ENCODE measurements at regions not wholly inside any gene's neighbourhood (a gene's known extent, or its start where the extent isn't known, plus 50 kb on each side); places are given as distances from the start of the nearest gene placed in this dataset.

GRCh38 chrX:95754411-95754810 lies 930.2 kb upstream of the DIAPH2 start:
- WGBS = 73% methylated on average over 3 of the region's 3 CpGs

GRCh38 chrX:95760356-95760755 lies 924.3 kb upstream of the DIAPH2 start:
- H3K9me3 ChIP-seq (ENCODE audit: control insufficient read depth in 4 of 4, low read length in 3 of 4) = no peaks in the 10 kb centered on the region
- no peak overlapping the region for H3K4me3 ChIP-seq (ENCODE audit: low read depth in 1 of 3, low read length in 3 of 3)
- no peaks in the 10 kb centered on the region for H3K4me1 ChIP-seq (ENCODE audit: control insufficient read depth in 4 of 4, insufficient read depth in 4 of 4, low read length in 3 of 4)
- H3K27me3 ChIP-seq (ENCODE audit: control insufficient read depth in 4 of 4, insufficient read depth in 4 of 4, low read length in 3 of 4) = no peaks in the 10 kb centered on the region
- H3K36me3 ChIP-seq (ENCODE audit: control insufficient read depth in 4 of 4, insufficient read depth in 3 of 4, low read depth in 1 of 4, low read length in 3 of 4) = no peaks in the 10 kb centered on the region
- no peak overlapping the region for H3K9ac ChIP-seq (ENCODE audit: low read depth in 1 of 2, low read length in 2 of 2)
- no peak overlapping the region for H3K27ac ChIP-seq (ENCODE audit: low read depth in 1 of 2, low read length in 2 of 2)
- 60% methylated on average over 3 of the region's 3 CpGs for WGBS
- DNase-seq (ENCODE audit: low spot score) = no peak
- TF ChIP-seq GABPA (IDR thresholded peaks at IDR 0.05 in 1 of 2, conservative IDR thresholded peaks at IDR 0.05 in 1 of 2) = no peak
- TF ChIP-seq EGR1 (IDR thresholded peaks at IDR 0.05; ENCODE audit: low read depth in 2 of 2) = no peak
- no peak for TF ChIP-seq JUND (IDR thresholded peaks at IDR 0.05)
- no peak for TF ChIP-seq FOXA2 (IDR thresholded peaks at IDR 0.05)
- TF ChIP-seq HNF4A (conservative IDR thresholded peaks at IDR 0.05) = no peak
- TF ChIP-seq TAF1 (conservative IDR thresholded peaks at IDR 0.05) = no peak
- no peak for TF ChIP-seq NR2F2 (IDR thresholded peaks at IDR 0.05)
- TF ChIP-seq, protein P1, sequence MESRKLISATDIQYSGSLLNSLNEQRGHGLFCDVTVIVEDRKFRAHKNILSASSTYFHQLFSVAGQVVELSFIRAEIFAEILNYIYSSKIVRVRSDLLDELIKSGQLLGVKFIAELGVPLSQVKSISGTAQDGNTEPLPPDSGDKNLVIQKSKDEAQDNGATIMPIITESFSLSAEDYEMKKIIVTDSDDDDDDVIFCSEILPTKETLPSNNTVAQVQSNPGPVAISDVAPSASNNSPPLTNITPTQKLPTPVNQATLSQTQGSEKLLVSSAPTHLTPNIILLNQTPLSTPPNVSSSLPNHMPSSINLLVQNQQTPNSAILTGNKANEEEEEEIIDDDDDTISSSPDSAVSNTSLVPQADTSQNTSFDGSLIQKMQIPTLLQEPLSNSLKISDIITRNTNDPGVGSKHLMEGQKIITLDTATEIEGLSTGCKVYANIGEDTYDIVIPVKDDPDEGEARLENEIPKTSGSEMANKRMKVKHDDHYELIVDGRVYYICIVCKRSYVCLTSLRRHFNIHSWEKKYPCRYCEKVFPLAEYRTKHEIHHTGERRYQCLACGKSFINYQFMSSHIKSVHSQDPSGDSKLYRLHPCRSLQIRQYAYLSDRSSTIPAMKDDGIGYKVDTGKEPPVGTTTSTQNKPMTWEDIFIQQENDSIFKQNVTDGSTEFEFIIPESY (IDR thresholded peaks at IDR 0.05) = no peak
- TF ChIP-seq YY1 (IDR thresholded peaks at IDR 0.05) = no peak
- TF ChIP-seq HNF4G (IDR thresholded peaks at IDR 0.05) = no peak
- TF ChIP-seq RAD21 (IDR thresholded peaks at IDR 0.05) = no peak
- no peak for TF ChIP-seq REST (IDR thresholded peaks at IDR 0.05)

More at GRCh38 chrX:95754411-95754810, 930.2 kb upstream of the DIAPH2 start:
- Histone ChIP-seq H3K27ac (ENCODE audit: low read depth in 1 of 2, low read length in 2 of 2) (no peak overlapping the region), H3K9ac (ENCODE audit: low read depth in 1 of 2, low read length in 2 of 2) (no peak overlapping the region), H3K27me3 (ENCODE audit: control insufficient read depth in 4 of 4, insufficient read depth in 4 of 4, low read length in 3 of 4) (no peaks in the 10 kb centered on the region), H3K36me3 (ENCODE audit: control insufficient read depth in 4 of 4, insufficient read depth in 3 of 4, low read depth in 1 of 4, low read length in 3 of 4) (no peaks in the 10 kb centered on the region), H3K4me1 (ENCODE audit: control insufficient read depth in 4 of 4, insufficient read depth in 4 of 4, low read length in 3 of 4) (no peaks in the 10 kb centered on the region), H3K4me3 (ENCODE audit: low read depth in 1 of 3, low read length in 3 of 3) (no peak overlapping the region), H3K9me3 (ENCODE audit: control insufficient read depth in 4 of 4, low read length in 3 of 4) (no peaks in the 10 kb centered on the region)
- no peak for DNase-seq (ENCODE audit: low spot score)
- TF ChIP-seq NR2F2 (IDR thresholded peaks at IDR 0.05) (no peak), FOXA2 (IDR thresholded peaks at IDR 0.05) (no peak), REST (IDR thresholded peaks at IDR 0.05) (no peak), SP1 (IDR thresholded peaks at IDR 0.05) (no peak), RXRA (IDR thresholded peaks at IDR 0.05) (no peak), HNF4G (IDR thresholded peaks at IDR 0.05) (no peak), TAF1 (conservative IDR thresholded peaks at IDR 0.05) (no peak), RAD21 (IDR thresholded peaks at IDR 0.05) (no peak), HNF4A (conservative IDR thresholded peaks at IDR 0.05) (no peak), FOXA1 (IDR thresholded peaks at IDR 0.05) (no peak)
- TF ChIP-seq, protein P2, sequence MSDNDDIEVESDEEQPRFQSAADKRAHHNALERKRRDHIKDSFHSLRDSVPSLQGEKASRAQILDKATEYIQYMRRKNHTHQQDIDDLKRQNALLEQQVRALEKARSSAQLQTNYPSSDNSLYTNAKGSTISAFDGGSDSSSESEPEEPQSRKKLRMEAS (IDR thresholded peaks at IDR 0.05) = no peak
- TF ChIP-seq, protein P1 (IDR thresholded peaks at IDR 0.05) = no peak
